ENCODE measurements at regions not wholly inside any gene's neighbourhood (a gene's known extent, or its start where the extent isn't known, plus 50 kb on each side); places are given as distances from the start of the nearest gene placed in this dataset.

- TF ChIP-seq CHD7 (IDR thresholded peaks at IDR 0.05; ENCODE audit: insufficient replicate concordance, low read length) (no peak), NRF1 (IDR thresholded peaks at IDR 0.05; ENCODE audit: low read depth, low read length) (no peak), POU5F1 (IDR thresholded peaks at IDR 0.05; ENCODE audit: low read depth, low read length) (no peak), HDAC2 (IDR thresholded peaks at IDR 0.05; ENCODE audit: borderline replicate concordance in 1 of 2, low read depth in 2 of 2, low read length in 2 of 2) (no peak), CTBP2 (IDR thresholded peaks at IDR 0.05; ENCODE audit: borderline replicate concordance, insufficient read depth, insufficient read length, low read length) (no peak), RNF2 (IDR thresholded peaks at IDR 0.05; ENCODE audit: borderline replicate concordance, low read depth, low read length, missing control alignments, poor library complexity, severe bottlenecking) (no peak), CTCF (IDR thresholded peaks at IDR 0.05; ENCODE audit: control extremely low read depth in 1 of 3, insufficient read depth in 1 of 3, low read depth in 1 of 3, low read length in 3 of 3) (no peak), RBBP5 (IDR thresholded peaks at IDR 0.05; ENCODE audit: borderline replicate concordance, low read depth, low read length) (no peak), POLR2A (IDR thresholded peaks at IDR 0.05; ENCODE audit: control extremely low read depth in 1 of 2, low read depth in 2 of 2, low read length in 2 of 2) (no peak)
Observed at GRCh38 chr2:58896638-58897037, 655.5 kb upstream of the FANCL start (continued).
